ENCODE measurements at regions not wholly inside any gene's neighbourhood (a gene's known extent, or its start where the extent isn't known, plus 50 kb on each side); places are given as distances from the start of the nearest gene placed in this dataset.

GRCh38 chr4:59704616-59705015, 1495.5 kb upstream of the ADGRL3 start:
- no peaks in the 10 kb centered on the region for H3K27me3 ChIP-seq (replicated peaks in 1 of 4; ENCODE audit: control insufficient read depth in 3 of 4, extremely low read depth in 1 of 4, insufficient read depth in 3 of 4, low read length in 3 of 4)
- H3K4me3 ChIP-seq (ENCODE audit: extremely low read depth in 1 of 4, insufficient read depth in 2 of 4, low read depth in 3 of 4, low read length in 4 of 4): no peak overlapping the region
- FAIRE-seq: no peak
- H3K36me3 ChIP-seq (ENCODE audit: control insufficient read depth in 2 of 4, insufficient read depth in 4 of 4, low read length in 3 of 4): no peaks in the 10 kb centered on the region
- ChIA-PET POLR2A (ENCODE audit: partially characterized antibody) (no interaction called here), CTCF (ENCODE audit: partially characterized antibody) (no interaction called here)
- TF ChIP-seq KDM5A (IDR thresholded peaks at IDR 0.05; ENCODE audit: low read length) (no peak), SIX5 (IDR thresholded peaks at IDR 0.05; ENCODE audit: low read depth, low read length) (no peak), CBX8 (IDR thresholded peaks at IDR 0.05; ENCODE audit: borderline replicate concordance, low read depth, low read length) (no peak)
- H3K14ac ChIP-seq (ENCODE audit: insufficient read length): no peak overlapping the region
- H3K56ac ChIP-seq (replicated peaks; ENCODE audit: insufficient read length, low read depth, low read length): no peak overlapping the region
- 96% methylated on average over 5 of the region's 5 CpGs; no CpG with 5 or more reads in 1 of the 2 experiments for WGBS, 2 experiments (ENCODE audit: extremely low coverage in 1 of 2, insufficient coverage in 1 of 2, insufficient read length in 1 of 2, insufficient replicate concordance in 2 of 2, low coverage in 1 of 2, low lambda C conversion rate in 2 of 2, missing lambda C conversion rate in 1 of 2)
- no peak overlapping the region for H3K4ac ChIP-seq (replicated peaks; ENCODE audit: insufficient read length, low read depth, low read length)
- H2BK15ac ChIP-seq (ENCODE audit: low read length): no peak overlapping the region
- no peak for DNase-seq (ENCODE audit: low read depth in 1 of 2, low spot score in 2 of 2)
- no peak overlapping the region for H2BK20ac ChIP-seq (ENCODE audit: low read length)
- no peaks in the 10 kb centered on the region for H3K9me3 ChIP-seq (ENCODE audit: insufficient read depth in 2 of 2, low read depth in 1 of 2, low read length in 1 of 2)
- H4K5ac ChIP-seq (ENCODE audit: insufficient read length, low read depth, low read length): no peak overlapping the region
- H3K4me1 ChIP-seq (replicated peaks in 1 of 4; ENCODE audit: control insufficient read depth in 3 of 4, insufficient read depth in 4 of 4, low read length in 3 of 4): no peaks in the 10 kb centered on the region
- H2AFZ ChIP-seq (ENCODE audit: low read length): 0 out of 2 replicates have a peak overlapping the region, but pooled peaks have one; percentile 2
- no peak overlapping the region for H4K8ac ChIP-seq (ENCODE audit: extremely low read depth, insufficient read depth, low read length)
- no peaks in the 10 kb centered on the region for H3K79me1 ChIP-seq (ENCODE audit: low read depth, low read length)
- H2BK5ac ChIP-seq (ENCODE audit: low read depth, low read length): no peak overlapping the region
- no peaks in the 10 kb centered on the region for H4K20me1 ChIP-seq (replicated peaks in 1 of 2; ENCODE audit: control insufficient read depth in 1 of 2, insufficient read depth in 2 of 2, low read length in 2 of 2)
- H2BK120ac ChIP-seq (replicated peaks; ENCODE audit: low read depth, low read length): no peak overlapping the region
- H4K91ac ChIP-seq (replicated peaks; ENCODE audit: insufficient read length, low read length): no peak overlapping the region
- no peak overlapping the region for H3K4me2 ChIP-seq (ENCODE audit: insufficient read depth in 1 of 2, low read depth in 2 of 2, low read length in 2 of 2)
- H2BK12ac ChIP-seq (ENCODE audit: low read depth, low read length): no peak overlapping the region
- peak overlapping the region in 1 of 4 experiments; percentile 34; a peak in 1 of 7 replicates for H3K9ac ChIP-seq (replicated peaks in 1 of 4; ENCODE audit: extremely low read depth in 1 of 4, low read depth in 3 of 4, low read length in 3 of 4)
- no peak overlapping the region for H3K18ac ChIP-seq (ENCODE audit: extremely low read depth, low read length)
- no peak overlapping the region for H2AK5ac ChIP-seq (ENCODE audit: low read depth, low read length)
- no peak overlapping the region for H3K27ac ChIP-seq (ENCODE audit: low read depth, low read length)
- H3K79me2 ChIP-seq (ENCODE audit: control insufficient read depth in 1 of 2, insufficient read depth in 2 of 2, low read length in 2 of 2): no peaks in the 10 kb centered on the region
- no peak overlapping the region for H3K23ac ChIP-seq (ENCODE audit: insufficient read length)
- no peaks in the 10 kb centered on the region for H3K23me2 ChIP-seq (ENCODE audit: low read depth, low read length)
